ENCODE measurements at regions not wholly inside any gene's neighbourhood (a gene's known extent, or its start where the extent isn't known, plus 50 kb on each side); places are given as distances from the start of the nearest gene placed in this dataset.

GRCh38 chr7:35581605-35582210, 113.2 kb downstream of the HERPUD2 start:
- DNase-seq = no peak

DNA sequence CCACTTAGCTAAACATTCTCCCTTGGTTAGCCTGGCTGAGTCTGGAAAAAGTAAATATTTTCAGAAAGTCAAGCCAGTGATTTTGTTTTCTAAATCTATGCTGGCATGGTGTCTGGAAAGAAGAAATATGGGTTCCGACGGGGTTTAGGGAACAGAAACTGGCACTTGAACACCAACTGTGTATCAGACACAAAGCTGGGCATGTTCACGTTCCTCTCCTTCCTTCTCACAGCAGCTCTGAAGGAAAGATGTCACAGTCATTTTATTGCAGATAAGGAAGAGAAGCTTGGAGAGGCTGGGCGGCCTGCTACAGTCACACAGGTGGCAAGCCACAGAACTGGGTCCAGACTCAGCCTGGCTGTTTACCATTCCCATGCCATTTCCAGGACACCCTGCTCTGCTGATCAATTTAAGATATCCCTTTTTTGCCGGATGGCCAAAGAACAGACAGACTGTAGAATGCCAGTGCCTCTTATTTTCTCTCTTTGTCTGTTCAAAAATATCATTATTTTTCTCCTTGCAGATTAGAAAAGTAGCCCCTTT, 118.8 kb downstream of the HERPUD2 start:
- no peak for DNase-seq

GRCh38 chr7:35571611-35572240, 123.2 kb downstream of the HERPUD2 start:
- DNase-seq = no peak

GRCh38 chr7:35570937-35571336, 124.0 kb downstream of the HERPUD2 start:
- DNase-seq = no peak

GRCh38 chr7:35565927-35566326, 129.0 kb downstream of the HERPUD2 start:
- no peak for DNase-seq

- DNase-seq = no peak
These were observed 136.1 kb downstream of the HERPUD2 start for GRCh38 chr7:35558841-35559240.

DNA sequence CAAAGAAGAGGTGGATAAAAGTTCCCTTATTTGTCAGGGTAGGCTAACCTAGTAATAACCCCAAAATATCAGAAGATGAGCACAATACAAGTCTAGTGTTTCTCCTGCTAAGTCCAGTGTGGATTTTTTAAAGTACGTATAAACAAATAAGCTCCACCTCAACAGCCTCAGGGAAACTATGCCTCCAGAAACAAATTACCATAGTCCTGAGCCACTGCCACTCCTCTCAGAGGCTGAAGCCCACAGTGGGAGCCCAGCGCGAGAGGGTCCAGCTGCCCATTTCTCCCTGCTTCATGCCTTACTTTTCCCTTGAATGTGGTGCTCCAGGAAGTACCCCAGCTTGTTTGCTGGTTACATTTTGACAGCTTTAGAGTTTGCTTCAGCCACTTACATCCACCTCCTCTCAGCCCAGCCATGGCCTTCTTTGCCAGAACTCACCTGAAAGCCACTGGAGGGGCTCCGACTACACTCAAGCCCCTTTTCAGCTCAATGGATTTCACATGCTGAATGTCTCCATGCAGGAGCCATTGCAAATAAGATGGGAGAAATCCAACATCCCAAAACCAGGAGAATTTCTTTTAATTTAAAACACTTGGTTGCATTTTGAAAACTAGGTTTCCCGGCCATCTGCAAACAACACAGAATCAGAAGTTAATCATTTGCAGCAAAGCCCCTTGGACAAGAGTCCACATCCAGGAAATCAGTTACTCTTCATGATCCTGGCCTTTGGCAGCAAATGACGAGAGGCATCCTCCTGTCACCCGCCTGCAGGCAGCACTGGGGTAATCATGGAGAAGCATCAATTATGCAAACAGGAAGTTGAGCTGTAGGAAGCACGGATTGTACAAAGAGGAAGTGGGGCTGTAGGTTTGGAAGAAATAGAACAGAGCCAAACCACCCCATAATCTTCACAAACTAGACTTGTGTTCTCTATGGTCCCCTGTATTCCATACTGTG, 138.1 kb downstream of the HERPUD2 start:
- DNase-seq = no peak

GRCh38 chr7:35555934-35556333, 139.0 kb downstream of the HERPUD2 start:
- no peak for DNase-seq

GRCh38 chr7:35555386-35555785, 139.5 kb downstream of the HERPUD2 start:
- no peak for DNase-seq

DNA sequence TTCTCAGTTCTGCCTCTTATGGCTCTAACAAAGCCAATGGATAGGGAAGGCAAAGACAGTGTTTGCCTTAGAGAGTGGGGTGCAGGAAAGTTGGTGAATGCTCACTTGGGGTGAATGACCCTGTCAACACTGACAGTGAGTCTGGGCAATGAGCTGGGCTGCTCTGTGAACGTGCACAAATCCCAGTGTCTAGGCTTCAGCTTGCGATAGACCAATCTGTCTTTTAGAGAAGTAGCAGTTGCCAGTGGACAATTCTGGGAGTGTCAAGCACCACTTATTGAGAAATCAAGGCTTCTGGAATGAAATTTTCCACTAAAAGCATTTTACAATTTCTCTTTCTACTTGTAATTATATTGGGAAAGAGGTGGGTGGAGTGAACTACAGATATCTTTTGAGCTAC, 141.4 kb downstream of the HERPUD2 start:
- DNase-seq = no peak

- DNase-seq = no peak
These were observed 142.2 kb downstream of the HERPUD2 start for GRCh38 chr7:35552691-35553090.

GRCh38 chr7:35551321-35552081, 143.4 kb downstream of the HERPUD2 start:
- DNase-seq = no peak

GRCh38 chr7:35550831-35551230, 144.1 kb downstream of the HERPUD2 start:
- DNase-seq = no peak

DNA sequence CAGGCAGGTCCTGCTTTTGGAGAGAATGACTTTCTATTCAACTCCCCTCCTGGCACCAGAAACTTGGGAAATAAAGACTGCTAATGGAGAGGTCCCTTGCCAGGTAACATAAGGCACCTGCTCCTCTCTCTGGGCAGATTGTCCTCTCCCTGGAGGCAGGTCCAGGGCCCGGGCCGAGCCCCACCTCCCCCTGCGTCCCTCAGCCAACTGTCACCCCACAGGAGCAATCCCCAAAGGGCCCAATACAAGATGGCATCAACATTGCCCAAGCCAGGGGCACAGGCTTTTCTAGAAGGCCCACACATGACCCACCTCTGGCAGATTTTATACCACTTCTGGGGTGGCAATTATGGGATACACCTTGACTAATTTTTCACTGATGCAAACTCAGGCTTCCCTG, 145.2 kb downstream of the HERPUD2 start:
- DNase-seq = no peak

DNA sequence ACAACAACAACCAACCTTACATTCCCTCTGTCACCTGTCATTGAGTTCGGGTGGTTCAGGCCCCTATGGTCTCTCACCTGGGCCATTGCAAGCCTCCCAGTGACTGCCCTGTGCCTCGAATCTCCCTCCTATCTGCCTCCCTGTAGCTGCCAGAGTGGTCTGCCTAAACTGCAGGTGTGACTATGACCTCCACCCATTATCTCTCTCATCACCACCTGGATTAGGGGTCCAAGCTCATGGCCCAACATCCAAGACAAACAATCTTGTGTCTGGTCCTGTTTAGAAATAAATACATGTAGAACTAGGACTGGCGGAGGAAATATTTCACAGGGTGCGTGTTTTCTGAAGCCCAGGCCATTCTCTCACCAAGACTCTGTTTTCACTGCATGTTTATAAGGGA, 146.6 kb downstream of the HERPUD2 start:
- DNase-seq = no peak

GRCh38 chr7:35546691-35547429, 148.1 kb downstream of the HERPUD2 start:
- no peak for DNase-seq

GRCh38 chr7:35545831-35546230, 149.1 kb downstream of the HERPUD2 start:
- no peak for DNase-seq

DNA sequence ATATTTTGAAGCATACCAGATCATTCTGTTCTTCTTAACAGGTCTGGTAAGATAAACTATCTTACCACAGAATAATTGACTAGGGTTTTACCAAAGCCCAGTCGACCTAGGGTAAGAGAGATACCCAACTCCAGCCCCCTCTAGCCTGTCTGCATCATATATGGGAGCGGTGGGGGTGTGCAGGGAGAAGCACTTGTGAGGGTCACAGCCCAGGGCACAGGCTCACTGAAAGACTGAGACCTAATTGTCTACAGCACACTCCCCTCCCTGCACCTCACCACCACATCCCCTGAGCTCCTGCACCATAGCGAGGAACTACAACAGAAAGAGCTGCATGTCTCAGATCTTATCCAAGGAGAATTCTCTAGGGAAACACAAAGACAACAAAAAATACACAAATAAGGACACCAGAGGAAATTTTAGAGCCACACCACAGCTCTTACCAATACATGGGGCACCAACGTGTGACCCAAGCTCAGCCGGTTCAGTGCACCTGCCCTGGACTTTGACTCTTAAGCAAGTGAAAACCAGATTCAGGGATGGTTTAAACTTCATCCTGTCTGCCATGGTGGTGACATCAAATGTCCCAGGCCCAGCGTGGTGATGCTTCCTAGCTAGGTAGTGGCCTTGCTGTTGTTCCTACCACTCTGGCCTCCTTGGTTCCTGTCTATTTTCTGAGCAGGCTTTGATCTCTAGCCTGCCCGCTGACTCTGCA, 150.8 kb downstream of the HERPUD2 start:
- no peak for DNase-seq

- DNase-seq = peak; percentile 72 to 75
These were observed 157.6 kb downstream of the HERPUD2 start for GRCh38 chr7:35537067-35538023.

DNA sequence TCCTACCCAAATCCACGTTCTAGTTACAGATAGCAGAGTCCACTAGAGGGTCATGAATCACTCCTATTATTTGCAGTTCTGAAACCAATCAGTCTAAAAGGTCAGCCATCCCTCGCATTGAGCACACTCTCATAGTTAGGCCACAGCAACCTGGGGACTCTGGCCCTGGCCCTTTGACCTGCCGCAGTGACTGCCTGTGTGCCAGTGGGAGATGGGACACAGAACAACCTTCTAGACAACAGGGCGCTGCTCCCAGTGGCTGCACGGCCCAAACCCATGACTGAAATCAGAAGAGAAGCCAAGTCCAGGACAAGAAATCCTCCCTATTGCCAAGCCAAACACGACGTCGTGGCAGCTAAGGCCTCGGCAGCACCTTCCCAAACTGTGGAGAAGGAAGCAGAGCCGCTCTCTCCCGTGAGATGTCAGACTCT, 158.5 kb downstream of the HERPUD2 start:
- DNase-seq = no peak

Measured in activated CD4-positive, alpha-beta T cell treated with anti-CD3 and anti-CD28 coated beads, Interleukin-2, amount 50 U/mL, for 4 hours (primary cell).